Coronary artery (tissue), 2 donors: ENCODE measurements at regions not wholly inside any gene's neighbourhood (a gene's known extent, or its start where the extent isn't known, plus 50 kb on each side); places are given as distances from the start of the nearest gene placed in this dataset.

Source experiments
- DNase-seq: peaks from one replicate; pipeline ENCODE4 v3.0.0-alpha.2; 2017; ENCODE audit warnings: low spot score
- H3K27ac ChIP-seq, 2 donors: fragments of 200-600 bp; sonication (generic); one replicate each; pipeline ENCODE4 v1.5.1; 2016 to 2019
- H3K4me3 ChIP-seq: fragments of 200-600 bp; sonication (generic); 2 replicates; pipeline ENCODE4 v1.5.1; 2016; ENCODE audit warnings: mild to moderate bottlenecking, moderate library complexity
- TF ChIP-seq, protein P1 (sequence below): fragments of 200-600 bp; sonication (generic); IDR thresholded peaks from one replicate; pipeline ENCODE4 v1.5.1; 2019; ENCODE audit warnings: antibody characterized with exemption

DNA sequence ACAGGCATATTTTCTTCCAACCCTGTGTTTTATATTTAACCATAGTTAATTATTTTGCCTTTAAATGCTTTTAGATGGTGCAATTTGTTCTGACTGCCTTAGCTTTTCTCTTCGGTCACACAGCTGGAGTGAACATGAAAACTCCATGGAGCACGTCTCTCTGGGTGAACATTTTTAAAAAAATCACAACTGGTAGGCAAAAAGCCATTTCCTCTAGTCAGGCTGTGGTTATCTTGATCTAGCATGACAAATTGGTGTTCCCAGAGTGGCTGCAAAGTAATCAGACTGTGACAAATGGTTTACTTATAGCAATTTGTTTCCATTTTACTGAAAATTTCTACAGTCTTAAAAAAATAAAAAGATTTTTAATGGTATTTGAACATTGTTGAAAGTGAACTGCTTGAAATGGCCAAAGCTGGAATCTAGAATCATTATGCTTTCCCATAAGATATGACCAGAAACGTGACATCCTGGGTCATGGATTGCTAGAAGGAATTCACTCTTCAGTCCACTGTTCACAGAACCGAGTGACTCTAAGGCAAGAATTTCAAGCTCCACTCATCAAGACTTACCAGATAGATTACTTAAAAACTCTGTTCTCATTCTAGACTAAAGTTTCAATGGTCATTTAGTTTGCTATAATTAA lies 703.6 kb downstream of the CPS1 start:
- no peak for DNase-seq
- no peak overlapping the region for H3K4me3 ChIP-seq
- TF ChIP-seq, protein P1, sequence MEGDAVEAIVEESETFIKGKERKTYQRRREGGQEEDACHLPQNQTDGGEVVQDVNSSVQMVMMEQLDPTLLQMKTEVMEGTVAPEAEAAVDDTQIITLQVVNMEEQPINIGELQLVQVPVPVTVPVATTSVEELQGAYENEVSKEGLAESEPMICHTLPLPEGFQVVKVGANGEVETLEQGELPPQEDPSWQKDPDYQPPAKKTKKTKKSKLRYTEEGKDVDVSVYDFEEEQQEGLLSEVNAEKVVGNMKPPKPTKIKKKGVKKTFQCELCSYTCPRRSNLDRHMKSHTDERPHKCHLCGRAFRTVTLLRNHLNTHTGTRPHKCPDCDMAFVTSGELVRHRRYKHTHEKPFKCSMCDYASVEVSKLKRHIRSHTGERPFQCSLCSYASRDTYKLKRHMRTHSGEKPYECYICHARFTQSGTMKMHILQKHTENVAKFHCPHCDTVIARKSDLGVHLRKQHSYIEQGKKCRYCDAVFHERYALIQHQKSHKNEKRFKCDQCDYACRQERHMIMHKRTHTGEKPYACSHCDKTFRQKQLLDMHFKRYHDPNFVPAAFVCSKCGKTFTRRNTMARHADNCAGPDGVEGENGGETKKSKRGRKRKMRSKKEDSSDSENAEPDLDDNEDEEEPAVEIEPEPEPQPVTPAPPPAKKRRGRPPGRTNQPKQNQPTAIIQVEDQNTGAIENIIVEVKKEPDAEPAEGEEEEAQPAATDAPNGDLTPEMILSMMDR = no peak
- no peak overlapping the region for H3K27ac ChIP-seq

DNA sequence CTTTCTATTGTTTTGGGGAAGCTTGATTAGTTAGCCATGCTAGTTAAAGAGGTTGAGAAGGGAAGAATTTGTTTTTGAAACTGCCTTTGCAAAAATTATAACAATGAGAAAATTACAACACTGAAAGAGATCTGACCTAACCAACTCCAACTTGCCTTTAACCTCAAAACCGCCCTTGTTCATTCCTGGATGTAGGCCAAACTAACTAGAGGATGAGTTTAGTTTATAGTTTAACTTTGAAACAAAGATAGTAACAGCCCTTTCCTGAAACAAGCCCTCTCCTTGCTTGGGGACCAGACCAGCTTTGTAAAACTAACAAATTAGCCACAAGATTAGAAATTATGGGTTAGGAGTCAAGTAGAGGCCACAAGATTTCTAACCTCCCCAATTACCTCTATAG lies 713.9 kb downstream of the CPS1 start:
- Histone ChIP-seq H3K27ac (no peak overlapping the region), H3K4me3 (no peak overlapping the region)
- TF ChIP-seq, protein P1 = no peak
- no peak for DNase-seq

DNA sequence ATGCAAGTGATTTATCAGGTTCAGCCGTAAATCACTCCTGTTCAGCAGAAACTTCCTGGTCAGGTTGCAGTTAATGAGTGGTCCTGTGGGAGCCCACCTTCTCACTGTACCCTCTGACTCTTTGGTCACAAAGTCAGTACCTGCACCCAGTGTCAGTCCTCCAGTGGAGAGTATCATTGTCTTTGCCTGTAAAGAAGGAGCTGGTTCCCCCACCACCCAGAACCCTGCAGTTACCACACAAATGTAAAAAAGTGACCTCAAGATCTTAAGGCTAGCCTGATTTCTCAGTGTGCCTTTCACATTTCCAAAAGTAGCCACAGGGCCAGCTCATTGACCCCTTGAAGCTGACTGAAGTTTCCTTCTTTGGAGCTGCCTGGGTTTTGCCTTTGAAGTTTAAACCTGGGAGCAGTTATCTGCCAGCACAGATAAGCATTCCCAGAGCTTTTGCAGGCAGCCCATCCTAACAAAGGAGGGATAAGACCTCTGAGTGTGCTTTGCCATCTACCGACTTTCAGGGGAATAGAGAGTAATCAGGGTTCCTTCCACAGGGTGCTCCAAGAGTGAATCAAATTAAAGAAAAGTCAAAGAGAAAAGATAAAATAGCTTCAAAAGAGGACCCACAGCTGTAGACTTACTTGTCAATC lies 725.2 kb downstream of the CPS1 start:
- no peak overlapping the region for H3K27ac ChIP-seq
- TF ChIP-seq, protein P1 = no peak
- DNase-seq = no peak

DNA sequence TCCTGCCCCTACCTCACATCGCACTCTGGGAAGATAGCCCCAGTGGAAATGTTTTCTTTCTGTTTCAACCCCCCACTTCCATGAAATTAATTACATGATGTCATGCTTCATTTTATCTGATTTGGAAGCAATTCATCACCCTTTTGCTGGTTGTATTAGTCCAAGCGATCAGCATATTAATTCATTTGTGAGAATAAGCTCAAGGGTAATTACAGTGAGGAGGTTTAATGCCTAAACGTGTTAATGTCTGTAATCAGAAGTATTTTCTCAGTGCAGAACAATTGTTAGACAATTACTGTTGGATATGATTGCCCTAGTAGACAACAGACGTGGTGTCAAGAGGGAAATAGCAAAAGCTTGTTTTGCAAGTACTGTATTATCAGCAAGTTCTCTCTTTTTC lies 746.3 kb downstream of the CPS1 start:
- Histone ChIP-seq H3K4me3 (no peak overlapping the region), H3K27ac (no peak overlapping the region)
- TF ChIP-seq, protein P1 = no peak
- DNase-seq = no peak

More for the DNA sequence above, 725.2 kb downstream of the CPS1 start:
- H3K4me3 ChIP-seq = no peak overlapping the region

DNA sequence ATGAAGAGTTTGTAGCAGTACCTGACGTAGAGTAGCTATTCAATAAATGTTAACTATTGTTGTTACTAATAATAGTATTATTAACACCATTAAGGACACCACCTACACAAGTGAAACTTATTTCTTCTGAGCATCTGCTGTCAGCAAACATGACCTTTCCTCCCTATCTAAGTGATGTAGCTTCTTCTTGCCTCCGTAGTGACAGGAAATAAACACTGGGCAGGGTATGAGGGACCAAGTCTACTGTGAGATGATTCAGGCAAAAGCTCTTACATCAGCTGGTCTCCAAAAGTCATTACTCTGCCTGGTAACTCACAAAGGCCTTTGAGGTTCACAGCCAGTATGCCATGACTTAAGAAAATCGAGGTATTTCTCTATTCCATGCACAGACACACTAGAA lies 750.5 kb downstream of the CPS1 start:
- TF ChIP-seq, protein P1 = no peak
- no peak overlapping the region for H3K27ac ChIP-seq
- H3K4me3 ChIP-seq = no peak overlapping the region
- no peak for DNase-seq
